H9 (cell line): ENCODE measurements at regions not wholly inside any gene's neighbourhood (a gene's known extent, or its start where the extent isn't known, plus 50 kb on each side); places are given as distances from the start of the nearest gene placed in this dataset.

Experiments used
- DNase-seq: peaks from one replicate; pipeline ENCODE4 v3.0.0-alpha.2; 2017
- H2AFZ ChIP-seq: one replicate; pipeline ENCODE4 v1.6.1; 2013; ENCODE audit warnings: mild to moderate bottlenecking, low read length, control low read depth, moderate library complexity
- H2AK5ac ChIP-seq: 2 replicates; pipeline ENCODE4 v1.6.1; 2013; ENCODE audit warnings: low read length, control low read depth, mixed read lengths; ENCODE audit not compliant: insufficient read length
- H2BK120ac ChIP-seq: one replicate; pipeline ENCODE4 v1.6.1; 2013; ENCODE audit warnings: low read depth, mild to moderate bottlenecking, low read length, control low read depth, inconsistent platforms; ENCODE audit not compliant: poor library complexity, severe bottlenecking
- H2BK12ac ChIP-seq: 2 replicates; pipeline ENCODE4 v1.6.1; 2013; ENCODE audit warnings: low read length, control low read depth, mixed read lengths, low read depth; ENCODE audit not compliant: insufficient read length
- H2BK15ac ChIP-seq: 2 replicates; pipeline ENCODE4 v1.6.1; 2013; ENCODE audit warnings: low read depth, low read length, control low read depth
- H2BK20ac ChIP-seq: one replicate; pipeline ENCODE4 v1.6.1; 2013; ENCODE audit warnings: low read depth, mild to moderate bottlenecking, low read length, control low read depth, inconsistent platforms; ENCODE audit not compliant: poor library complexity, severe bottlenecking
- H2BK5ac ChIP-seq: 2 replicates; pipeline ENCODE4 v1.6.1; 2013; ENCODE audit warnings: low read length, control low read depth, mixed read lengths; ENCODE audit not compliant: insufficient read length
- H3K14ac ChIP-seq: 2 replicates; pipeline ENCODE4 v1.6.1; 2013; ENCODE audit warnings: low read length, control low read depth; ENCODE audit not compliant: insufficient read depth
- H3K18ac ChIP-seq: 2 replicates; pipeline ENCODE4 v1.6.1; 2013; ENCODE audit warnings: low read depth, mild to moderate bottlenecking, mixed read lengths, low read length, control low read depth; ENCODE audit not compliant: insufficient read length
- H3K23ac ChIP-seq: 2 replicates; pipeline ENCODE4 v1.6.1; 2013; ENCODE audit warnings: low read length, control low read depth, mixed read lengths, low read depth; ENCODE audit not compliant: insufficient read length
- H3K23me2 ChIP-seq: 2 replicates; pipeline ENCODE4 v1.6.1; 2013; ENCODE audit warnings: low read depth, mild to moderate bottlenecking, mixed read lengths, low read length, control low read depth; ENCODE audit not compliant: insufficient read length, poor library complexity, severe bottlenecking
- H3K27ac ChIP-seq: 2 replicates; pipeline ENCODE4 v1.5.1; 2013; ENCODE audit warnings: low read length, control low read depth, mixed read lengths, low read depth; ENCODE audit not compliant: insufficient read length
- H3K27me3 ChIP-seq: 2 replicates; pipeline ENCODE4 v1.6.1; 2013; ENCODE audit warnings: low read length, control low read depth, inconsistent platforms; ENCODE audit not compliant: insufficient read depth
- H3K4ac ChIP-seq: 2 replicates; pipeline ENCODE4 v1.6.1; 2013; ENCODE audit warnings: low read depth, mild to moderate bottlenecking, control low read depth, inconsistent platforms, low read length, moderate library complexity
- H3K4me1 ChIP-seq: 2 replicates; pipeline ENCODE4 v1.6.1; 2013; ENCODE audit warnings: low read length, control low read depth, inconsistent platforms; ENCODE audit not compliant: insufficient read depth
- H3K4me2 ChIP-seq: 2 replicates; pipeline ENCODE4 v1.6.1; 2013; ENCODE audit warnings: low read length, control low read depth, mixed read lengths; ENCODE audit not compliant: insufficient read length, insufficient read depth
- H3K56ac ChIP-seq: 2 replicates; pipeline ENCODE4 v1.6.1; 2013; ENCODE audit warnings: low read depth, mild to moderate bottlenecking, mixed read lengths, low read length, control low read depth; ENCODE audit not compliant: insufficient read length
- H3K79me1 ChIP-seq: 2 replicates; pipeline ENCODE4 v1.6.1; 2013; ENCODE audit warnings: low read depth, mild to moderate bottlenecking, moderate library complexity, low read length, control low read depth, inconsistent platforms; ENCODE audit not compliant: insufficient read depth, poor library complexity, severe bottlenecking
- H3K79me2 ChIP-seq: 2 replicates; pipeline ENCODE4 v1.6.1; 2013; ENCODE audit warnings: low read length, control low read depth, inconsistent platforms; ENCODE audit not compliant: insufficient read depth
- H3K9ac ChIP-seq: 2 replicates; pipeline ENCODE4 v1.6.1; 2013; ENCODE audit warnings: low read length, control low read depth, mixed read lengths; ENCODE audit not compliant: insufficient read length; ENCODE audit errors: extremely low read depth
- H3K9me3 ChIP-seq: one replicate; pipeline ENCODE4 v1.6.1; 2013; ENCODE audit warnings: low read depth, low read length, inconsistent platforms; ENCODE audit not compliant: control insufficient read depth
- H3T11ph ChIP-seq: one replicate; pipeline ENCODE4 v1.6.1; 2013; ENCODE audit warnings: mild to moderate bottlenecking, low read length, control low read depth, inconsistent platforms
- H4K20me1 ChIP-seq: one replicate; pipeline ENCODE4 v1.6.1; 2013; ENCODE audit not compliant: control insufficient read depth, insufficient read length, insufficient read depth
- H4K5ac ChIP-seq: 2 replicates; pipeline ENCODE4 v1.6.1; 2013; ENCODE audit warnings: low read depth, mild to moderate bottlenecking, mixed read lengths, low read length, control low read depth; ENCODE audit not compliant: insufficient read length
- H4K8ac ChIP-seq: replicated peaks from 2 replicates; pipeline ENCODE4 v1.6.1; 2013; ENCODE audit warnings: low read length, control low read depth, mixed read lengths, low read depth; ENCODE audit not compliant: insufficient read length
- H4K91ac ChIP-seq: 2 replicates; pipeline ENCODE4 v1.6.1; 2013; ENCODE audit warnings: low read depth, mild to moderate bottlenecking, moderate library complexity, mixed read lengths, low read length, control low read depth; ENCODE audit not compliant: insufficient read length
- H3K27ac Mint-ChIP-seq, 3 experiments: 2 replicates in 2 of 3; 3 replicates in 1 of 3; pipeline ENCODE4 v1.8.0; 2020 to 2021; ENCODE audit warnings: mixed read lengths in 3 of 3, mild to moderate bottlenecking in 1 of 3, moderate library complexity in 1 of 3
- H3K27me3 Mint-ChIP-seq: 2 replicates; pipeline ENCODE4 v1.8.0; 2021; ENCODE audit warnings: low read depth, mild to moderate bottlenecking, moderate library complexity, mixed read lengths
- H3K36me3 Mint-ChIP-seq, 3 experiments: 2 replicates in 2 of 3; 3 replicates in 1 of 3; pipeline ENCODE4 v1.8.0; 2020 to 2021; ENCODE audit warnings: low read depth in 3 of 3, mixed read lengths in 3 of 3; ENCODE audit not compliant: insufficient read depth in 1 of 3
- H3K4me1 Mint-ChIP-seq, 2 experiments: 2 replicates each; pipeline ENCODE4 v1.8.0; 2020; ENCODE audit warnings: mixed read lengths in 2 of 2
- H3K4me3 Mint-ChIP-seq, 2 experiments: 2 replicates in 1 of 2; 3 replicates in 1 of 2; pipeline ENCODE4 v1.8.0; 2020 to 2021; ENCODE audit warnings: mild to moderate bottlenecking in 2 of 2, mixed read lengths in 2 of 2, moderate library complexity in 1 of 2
- H3K9me3 Mint-ChIP-seq, 2 experiments: 2 replicates in 1 of 2; 3 replicates in 1 of 2; pipeline ENCODE4 v1.8.0; 2020; ENCODE audit warnings: mild to moderate bottlenecking in 2 of 2, mixed read lengths in 2 of 2, moderate library complexity in 1 of 2
- CTCF ChIP-seq: fragments of 200-600 bp; sonication (generic); conservative IDR thresholded peaks from 3 replicates; pipeline ENCODE4 v1.8.0; 2021; ENCODE audit warnings: antibody characterized with exemption, mild to moderate bottlenecking
- WGBS: extraction: QIAGEN DNeasy Blood & Tissue Kit; methylation state at CpG from one replicate; pipeline ENCODE4 v1.1.7; 2013; ENCODE audit warnings: missing lambda C conversion rate, low lambda C conversion rate, mixed read lengths; ENCODE audit not compliant: insufficient read length; ENCODE audit errors: extremely low coverage; 5-methylcytosine and 5-hydroxymethylcytosine counted together

GRCh38 chr10:36428507-36428906, 696.9 kb upstream of the ANKRD30A start:
- DNase-seq = no peak
- no peaks in the 10 kb centered on the region for H3K9me3 ChIP-seq
- no peaks in the 10 kb centered on the region for H3K23me2 ChIP-seq
- no peak overlapping the region for H3K27ac ChIP-seq
- H3K4ac ChIP-seq = no peak overlapping the region
- no peak overlapping the region for H4K91ac ChIP-seq
- no peak overlapping the region for H3K4me2 ChIP-seq
- H2BK12ac ChIP-seq = no peak overlapping the region
- H3K23ac ChIP-seq = no peak overlapping the region
- no peak overlapping the region for H4K5ac ChIP-seq
- no peak overlapping the region for H2BK15ac ChIP-seq
- H3K4me1 ChIP-seq = no peaks in the 10 kb centered on the region
- Mint-ChIP-seq H3K4me1 (peaks cover 5 to 11% of the 10 kb centered on the region in 2 experiments), H3K4me3 (no peak overlapping the region), H3K27ac (no peak overlapping the region), H3K9me3 (peaks cover 17 to 18% of the 10 kb centered on the region in 2 experiments; a peak in 4 of 5 replicates), H3K36me3 (peaks cover 8 to 22% (median 11%) of the 10 kb centered on the region in 3 experiments; a peak in 6 of 7 replicates), H3K27me3 (no peaks in the 10 kb centered on the region)
- H3K14ac ChIP-seq = no peak overlapping the region
- H3K56ac ChIP-seq = no peak overlapping the region
- no peaks in the 10 kb centered on the region for H3K79me2 ChIP-seq
- H4K8ac ChIP-seq = no peak overlapping the region
- H2AFZ ChIP-seq = no peak overlapping the region
- H3K79me1 ChIP-seq = no peaks in the 10 kb centered on the region
- no peaks in the 10 kb centered on the region for H4K20me1 ChIP-seq
- no peaks in the 10 kb centered on the region for H3K27me3 ChIP-seq
- no peak overlapping the region for H2AK5ac ChIP-seq
- no CpG with 5 or more reads among the region's 2 CpGs for WGBS
- H2BK5ac ChIP-seq = no peak overlapping the region
- H2BK120ac ChIP-seq = no peak overlapping the region
- TF ChIP-seq CTCF = no peak
- H2BK20ac ChIP-seq = no peak overlapping the region
- no peak overlapping the region for H3K9ac ChIP-seq
- H3T11ph ChIP-seq = no peak overlapping the region
- H3K18ac ChIP-seq = no peak overlapping the region
